HG03469 (cell line): ENCODE measurements at regions not wholly inside any gene's neighbourhood (a gene's known extent, or its start where the extent isn't known, plus 50 kb on each side); places are given as distances from the start of the nearest gene placed in this dataset.
"Not testable (repeated sequence)": the region's sequence is repeated elsewhere in the genome, so short reads cannot be mapped to it uniquely, and the experiment has no call there.

ENCODE experiments used
- ATAC-seq: cut with Tn5 transposase; IDR thresholded peaks from one replicate; pipeline ENCODE4 v1.9.1; 2021; ENCODE audit warnings: mild to moderate bottlenecking, moderate library complexity, moderate number of reproducible peaks; ENCODE audit not compliant: unreplicated experiment

- not testable (repeated sequence) for ATAC-seq
Measured at GRCh38 chr21:27887808-27888455, 921.0 kb upstream of the ADAMTS5 start.

- no peak for ATAC-seq
Measured at GRCh38 chr21:27885296-27885711, 918.4 kb upstream of the ADAMTS5 start.

- not testable (repeated sequence) for ATAC-seq
Measured at GRCh38 chr21:27881331-27881730, 914.4 kb upstream of the ADAMTS5 start.

- not testable (repeated sequence) for ATAC-seq
Measured at GRCh38 chr21:27872411-27872810, 905.5 kb upstream of the ADAMTS5 start.

- not testable (repeated sequence) for ATAC-seq
Measured at GRCh38 chr21:27870755-27871154, 903.9 kb upstream of the ADAMTS5 start.

- not testable (repeated sequence) for ATAC-seq
Measured at GRCh38 chr21:27860314-27860955, 893.5 kb upstream of the ADAMTS5 start.

GRCh38 chr21:27858053-27858825, 891.4 kb upstream of the ADAMTS5 start:
- ATAC-seq: not testable (repeated sequence)

GRCh38 chr21:27856988-27857387, 890.1 kb upstream of the ADAMTS5 start:
- not testable (repeated sequence) for ATAC-seq

GRCh38 chr21:27841084-27841672, 874.3 kb upstream of the ADAMTS5 start:
- no peak for ATAC-seq

- no peak for ATAC-seq
Measured at GRCh38 chr21:27840262-27840661, 873.4 kb upstream of the ADAMTS5 start.

GRCh38 chr21:27839512-27840115, 872.7 kb upstream of the ADAMTS5 start:
- no peak for ATAC-seq

- ATAC-seq: no peak
Measured at GRCh38 chr21:27838573-27838972, 871.7 kb upstream of the ADAMTS5 start.

GRCh38 chr21:27837936-27838335, 871.0 kb upstream of the ADAMTS5 start:
- ATAC-seq: no peak

GRCh38 chr21:27833298-27833697, 866.4 kb upstream of the ADAMTS5 start:
- ATAC-seq: no peak

- no peak for ATAC-seq
Measured at GRCh38 chr21:27831816-27832569, 865.1 kb upstream of the ADAMTS5 start.

- no peak for ATAC-seq
Measured at GRCh38 chr21:27831177-27831576, 864.3 kb upstream of the ADAMTS5 start.

GRCh38 chr21:27827972-27828371, 861.1 kb upstream of the ADAMTS5 start:
- ATAC-seq: no peak

GRCh38 chr21:27825035-27825434, 858.1 kb upstream of the ADAMTS5 start:
- ATAC-seq: no peak

- no peak for ATAC-seq
Measured at GRCh38 chr21:27823652-27824201, 856.8 kb upstream of the ADAMTS5 start.

- ATAC-seq: no peak
Measured at GRCh38 chr21:27820342-27820741, 853.5 kb upstream of the ADAMTS5 start.
